Thoracic aorta (tissue), 2 donors: ENCODE measurements at regions not wholly inside any gene's neighbourhood (a gene's known extent, or its start where the extent isn't known, plus 50 kb on each side); places are given as distances from the start of the nearest gene placed in this dataset.

Experiments
- ATAC-seq: fragments of 150-250 bp; one replicate; pipeline ENCODE4 v1.8.0; 2017; ENCODE audit warnings: low read depth; ENCODE audit not compliant: insufficient number of reproducible peaks, low FRiP score
- DNase-seq: peaks from one replicate; pipeline ENCODE4 v3.0.0-alpha.2; 2020; ENCODE audit warnings: low spot score
- H3K27ac ChIP-seq, 2 donors: fragments of 200-600 bp; sonication (generic); 1 replicate in 1 of 2; 2 replicates in 1 of 2; pipeline ENCODE4 v1.5.1; 2016; ENCODE audit warnings: mild to moderate bottlenecking in 2 of 2, moderate library complexity in 2 of 2
- H3K27me3 ChIP-seq: fragments of 200-600 bp; sonication (generic); replicated peaks from 2 replicates; pipeline ENCODE4 v1.6.0; 2016; ENCODE audit warnings: mild to moderate bottlenecking; ENCODE audit not compliant: insufficient read depth
- H3K36me3 ChIP-seq: fragments of 200-600 bp; sonication (generic); one replicate; pipeline ENCODE4 v1.5.1; 2016
- H3K4me1 ChIP-seq, 2 donors: fragments of 200-600 bp; sonication (generic); 1 replicate in 1 of 2; 2 replicates in 1 of 2; pipeline versions ENCODE4 v1.5.1 to v1.6.0; 2016; ENCODE audit warnings: low read depth in 2 of 2, mild to moderate bottlenecking in 1 of 2; ENCODE audit not compliant: control insufficient read depth in 1 of 2
- H3K4me3 ChIP-seq: fragments of 200-600 bp; sonication (generic); 2 replicates; pipeline ENCODE4 v1.5.1; 2016; ENCODE audit warnings: mild to moderate bottlenecking
- H3K9me3 ChIP-seq: fragments of 200-600 bp; sonication (generic); 2 replicates; pipeline ENCODE4 v1.5.1; 2016
- CTCF ChIP-seq: fragments of 200-600 bp; sonication (generic); IDR thresholded peaks from one replicate; pipeline ENCODE4 v1.5.1; 2019; ENCODE audit warnings: antibody characterized with exemption

GRCh38 chr5:167900340-167900935 is 391.0 kb upstream of the WWC1 start:
- H3K9me3 ChIP-seq = no peaks in the 10 kb centered on the region
- ATAC-seq (no peak), DNase-seq (no peak)
- H3K4me3 ChIP-seq = no peak overlapping the region
- H3K36me3 ChIP-seq = no peaks in the 10 kb centered on the region
- H3K27ac ChIP-seq = no peak overlapping the region
- no peak for TF ChIP-seq CTCF
- H3K27me3 ChIP-seq = no peaks in the 10 kb centered on the region
- H3K4me1 ChIP-seq = no peaks in the 10 kb centered on the region

DNA sequence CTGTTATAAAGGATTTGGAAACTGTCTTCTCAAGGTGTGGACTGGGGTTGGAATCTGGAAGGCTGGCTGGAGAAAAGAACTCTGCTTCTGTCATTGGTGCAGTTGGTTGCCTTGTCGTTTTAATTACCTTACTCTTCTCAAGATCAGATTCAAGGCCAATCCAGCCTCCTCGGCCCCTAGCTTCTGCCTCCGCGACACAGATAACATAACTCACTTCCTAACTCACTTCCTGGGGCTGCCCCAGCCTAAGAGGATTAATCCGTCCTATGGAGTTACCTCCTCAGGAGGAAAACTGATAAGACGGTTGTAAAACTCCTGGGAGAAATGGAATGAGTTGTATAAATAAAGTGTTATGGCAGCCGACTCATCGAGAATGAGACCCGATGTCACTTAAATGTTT is 389.1 kb upstream of the WWC1 start:
- Histone ChIP-seq H3K27ac (no peak overlapping the region), H3K36me3 (no peaks in the 10 kb centered on the region), H3K4me1 (no peaks in the 10 kb centered on the region), H3K4me3 (no peak overlapping the region), H3K9me3 (no peaks in the 10 kb centered on the region), H3K27me3 (no peaks in the 10 kb centered on the region)
- no peak for ATAC-seq
- no peak for TF ChIP-seq CTCF
- no peak for DNase-seq

DNA sequence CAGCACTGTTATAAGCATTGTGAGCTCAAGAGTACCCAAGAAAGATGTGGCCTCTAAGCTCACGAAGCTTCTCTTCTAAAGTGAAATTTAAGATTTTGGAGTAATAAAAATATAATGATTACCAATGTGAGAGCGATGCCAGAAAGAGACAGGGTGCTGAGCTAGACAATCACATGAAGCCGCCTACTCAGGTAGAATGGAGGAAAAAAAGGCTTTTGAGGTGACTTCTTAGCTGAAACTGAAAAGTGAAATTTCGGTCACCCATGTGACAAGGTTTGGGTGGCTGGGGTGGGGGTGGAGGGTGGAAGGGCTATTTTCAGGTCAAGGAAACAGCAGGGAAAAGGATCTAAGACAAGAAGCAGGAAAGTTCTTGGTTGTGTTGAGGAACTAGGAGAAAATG is 388.2 kb upstream of the WWC1 start:
- Histone ChIP-seq H3K4me3 (no peak overlapping the region), H3K27ac (no peak overlapping the region), H3K9me3 (no peaks in the 10 kb centered on the region), H3K36me3 (no peaks in the 10 kb centered on the region), H3K27me3 (no peaks in the 10 kb centered on the region), H3K4me1 (no peaks in the 10 kb centered on the region)
- no peak for TF ChIP-seq CTCF
- DNase-seq = no peak
- no peak for ATAC-seq

- no peak for TF ChIP-seq CTCF
- no peaks in the 10 kb centered on the region for H3K27me3 ChIP-seq
- ATAC-seq = no peak
- no peaks in the 10 kb centered on the region for H3K9me3 ChIP-seq
- H3K4me3 ChIP-seq = no peak overlapping the region
- H3K4me1 ChIP-seq = no peaks in the 10 kb centered on the region
- no peak for DNase-seq
- no peaks in the 10 kb centered on the region for H3K36me3 ChIP-seq
- no peak overlapping the region for H3K27ac ChIP-seq
Observed at GRCh38 chr5:167903659-167904058, 387.8 kb upstream of the WWC1 start.

DNA sequence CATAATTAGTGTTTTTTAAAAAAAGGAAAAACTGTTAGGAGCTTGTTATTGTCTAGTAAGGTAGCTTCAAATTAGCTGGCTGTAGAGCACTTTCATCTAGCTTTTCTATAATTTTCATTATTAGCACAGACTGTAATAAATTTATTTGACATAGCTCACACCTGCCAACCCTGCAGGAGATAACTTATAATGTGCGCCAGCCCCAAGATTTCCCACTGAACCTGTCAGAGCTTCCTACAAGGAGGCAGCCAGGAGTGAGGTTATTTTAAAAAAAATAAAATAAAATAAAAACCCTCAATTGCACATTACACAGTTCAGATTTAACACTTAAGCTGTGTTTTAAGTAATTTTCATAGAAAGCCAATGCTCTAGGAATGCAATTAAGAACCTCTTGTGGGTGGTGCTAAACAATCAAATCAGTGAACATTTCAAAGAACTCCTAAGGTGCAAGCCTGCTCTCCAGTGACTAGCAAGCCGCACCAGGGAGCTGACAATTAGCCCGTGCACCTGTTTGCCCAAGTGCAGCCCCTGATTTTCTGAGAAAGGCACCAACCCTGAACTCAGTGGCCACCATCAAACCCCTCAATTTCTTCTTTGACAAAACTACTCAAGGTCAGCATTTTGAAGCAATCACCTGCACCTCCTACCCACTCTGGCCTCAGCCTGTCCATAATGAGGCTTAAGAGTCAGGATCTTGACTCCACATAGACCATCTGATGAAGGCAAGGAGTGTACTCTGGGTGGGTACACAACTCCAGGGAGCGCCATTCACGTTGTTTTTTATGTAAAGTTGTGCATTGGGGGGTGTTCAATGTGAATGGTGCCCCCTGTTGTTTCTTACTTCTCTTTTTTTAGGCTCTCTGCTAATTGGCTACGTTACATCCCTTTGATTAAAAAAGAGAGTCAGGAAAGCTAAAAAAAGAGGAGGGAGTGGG is 385.3 kb upstream of the WWC1 start:
- ATAC-seq = no peak
- Histone ChIP-seq H3K27ac (no peak overlapping the region), H3K9me3 (no peaks in the 10 kb centered on the region), H3K4me1 (no peaks in the 10 kb centered on the region), H3K36me3 (no peaks in the 10 kb centered on the region), H3K27me3 (no peaks in the 10 kb centered on the region), H3K4me3 (no peak overlapping the region)
- TF ChIP-seq CTCF = no peak
- DNase-seq = no peak
